PC-9 (cell line): ENCODE measurements at regions not wholly inside any gene's neighbourhood (a gene's known extent, or its start where the extent isn't known, plus 50 kb on each side); places are given as distances from the start of the nearest gene placed in this dataset.

Experiments used
- BruUV-seq: library from RNA; stranded (reverse); fragments of 400-500 nt; replicated peaks from 2 replicates; lab custom pipeline; 2021; lab: Mats Ljungman, UMichigan
- CTCF ChIA-PET: fragments of 300-600 bp; sonication (Branson Sonifier 250); formaldehyde crosslinking; loops from one replicate; lab custom pipeline; 2022; ENCODE audit warnings: antibody characterized with exemption; lab: Charles Lee
- POLR2A ChIA-PET: fragments of 300-600 bp; sonication (Branson Sonifier 250); formaldehyde crosslinking; loops from one replicate; lab custom pipeline; 2022; ENCODE audit warnings: antibody characterized with exemption; ENCODE audit not compliant: unreplicated experiment; lab: Charles Lee
- DNase-seq, 2 experiments: peaks; one replicate each; pipeline versions ENCODE4 v3.0.0 to v3.0.0-alpha.2; 2015 to 2022; ENCODE audit warnings: mixed read lengths in 1 of 2
- H2AFZ ChIP-seq: fragments of 200-600 bp; sonication (generic); 2 replicates; pipeline ENCODE4 v1.8.1; 2017; ENCODE audit warnings: antibody characterized with exemption
- H3F3A ChIP-seq: fragments of 200-600 bp; sonication (generic); 2 replicates; pipeline ENCODE4 v1.8.1; 2017; ENCODE audit warnings: antibody characterized with exemption, mild to moderate bottlenecking, low read depth; ENCODE audit not compliant: insufficient read depth
- H3K27ac ChIP-seq: fragments of 200-600 bp; sonication (generic); 2 replicates; pipeline ENCODE4 v1.6.1; 2016; ENCODE audit warnings: mixed run types
- H3K27me3 ChIP-seq: fragments of 200-600 bp; sonication (generic); 2 replicates; pipeline ENCODE4 v1.6.1; 2016; ENCODE audit warnings: low read depth, mixed run types; ENCODE audit not compliant: insufficient read depth
- H3K36me3 ChIP-seq: fragments of 200-600 bp; sonication (generic); 2 replicates; pipeline ENCODE4 v1.6.1; 2016; ENCODE audit warnings: low read depth, mixed run types
- H3K4me1 ChIP-seq: fragments of 200-600 bp; sonication (generic); replicated peaks from 2 replicates; pipeline ENCODE4 v1.6.1; 2016; ENCODE audit warnings: mixed run types; ENCODE audit not compliant: insufficient read depth
- H3K4me2 ChIP-seq: fragments of 200-600 bp; sonication (generic); 2 replicates; pipeline ENCODE4 v1.6.1; 2017; ENCODE audit warnings: mixed run types
- H3K4me3 ChIP-seq: fragments of 200-600 bp; sonication (generic); 2 replicates; pipeline ENCODE4 v1.6.1; 2016; ENCODE audit warnings: mixed run types
- H3K79me2 ChIP-seq: fragments of 200-600 bp; sonication (generic); 2 replicates; pipeline ENCODE4 v1.6.1; 2017; ENCODE audit warnings: low read depth, mixed run types
- H3K9me2 ChIP-seq: fragments of 200-600 bp; sonication (generic); 2 replicates; pipeline ENCODE4 v1.8.1; 2017; ENCODE audit warnings: mild to moderate bottlenecking; ENCODE audit not compliant: insufficient read depth
- H3K9me3 ChIP-seq: fragments of 200-600 bp; sonication (generic); 2 replicates; pipeline ENCODE4 v1.8.1; 2016; ENCODE audit warnings: low read depth; ENCODE audit not compliant: insufficient read depth
- H4K20me1 ChIP-seq: fragments of 200-600 bp; sonication (generic); 2 replicates; pipeline ENCODE4 v1.8.1; 2017; ENCODE audit not compliant: insufficient read depth
- CTCF ChIP-seq: fragments of 200-600 bp; sonication (generic); conservative IDR thresholded peaks from 2 replicates; pipeline ENCODE4 v1.6.1; 2017; ENCODE audit warnings: mixed run types, antibody characterized with exemption, mild to moderate bottlenecking, moderate library complexity
- EZH2 ChIP-seq: fragments of 200-600 bp; sonication (generic); IDR thresholded peaks from 2 replicates; pipeline ENCODE4 v1.8.0; 2017; ENCODE audit warnings: antibody characterized with exemption, low read depth
- intact Hi-C: fragments of 100-400 bp; cut with micrococcal nuclease; formaldehyde crosslinking; loops from one replicate; pipeline ENCODE4 v1.10.0; 2022; ENCODE audit not compliant: unreplicated experiment

GRCh38 chr21:16145479-16145878, 415.7 kb downstream of the USP25 start:
- TF ChIP-seq CTCF (no peak), EZH2 (no peak)
- DNase-seq: no peak
- H3K27ac ChIP-seq: no peak overlapping the region
- no peaks in the 10 kb centered on the region for H3K79me2 ChIP-seq
- no peaks in the 10 kb centered on the region for H3K36me3 ChIP-seq
- no peaks in the 10 kb centered on the region for H3K9me3 ChIP-seq
- no peaks in the 10 kb centered on the region for H3F3A ChIP-seq
- intact Hi-C loops: no loop called here
- H3K4me1 ChIP-seq: no peaks in the 10 kb centered on the region
- no peaks in the 10 kb centered on the region for H3K27me3 ChIP-seq
- ChIA-PET POLR2A (no interaction called here), CTCF (no interaction called here)
- H3K4me2 ChIP-seq: no peak overlapping the region
- no TSS peak for BruUV-seq
- H3K9me2 ChIP-seq: no peaks in the 10 kb centered on the region
- no peak overlapping the region for H2AFZ ChIP-seq
- no peaks in the 10 kb centered on the region for H4K20me1 ChIP-seq
- no peak overlapping the region for H3K4me3 ChIP-seq

DNA sequence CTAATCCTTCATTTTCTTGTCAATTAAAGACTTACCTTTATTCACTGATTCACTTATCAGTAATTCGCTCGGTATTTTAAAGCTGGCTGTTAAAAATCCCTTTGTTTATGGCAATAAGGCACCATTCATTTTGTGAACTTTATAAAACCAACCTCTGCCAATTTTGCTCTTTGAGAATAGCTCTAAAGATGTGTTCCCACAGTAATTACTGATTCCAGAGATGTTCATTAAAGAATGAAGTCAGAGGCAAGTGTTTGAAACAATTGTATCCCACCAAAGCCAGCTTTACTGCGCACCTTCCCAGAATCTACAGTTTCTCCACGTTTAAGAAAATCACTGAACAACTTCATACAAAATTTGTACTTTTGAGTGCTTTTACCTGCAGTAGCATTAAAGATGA, 424.5 kb downstream of the USP25 start:
- TF ChIP-seq CTCF: no peak
- no peak for TF ChIP-seq EZH2
- Histone ChIP-seq H3K4me3 (no peak overlapping the region), H3K79me2 (no peaks in the 10 kb centered on the region), H3K27ac (no peak overlapping the region), H3K4me1 (no peaks in the 10 kb centered on the region), H2AFZ (no peak overlapping the region), H3K9me2 (no peaks in the 10 kb centered on the region), H3F3A (no peaks in the 10 kb centered on the region), H3K36me3 (no peaks in the 10 kb centered on the region), H4K20me1 (no peaks in the 10 kb centered on the region), H3K27me3 (no peaks in the 10 kb centered on the region), H3K9me3 (no peaks in the 10 kb centered on the region), H3K4me2 (no peak overlapping the region)
- intact Hi-C loops: no loop called here
- DNase-seq: no peak
- no TSS peak for BruUV-seq
- ChIA-PET POLR2A (no interaction called here), CTCF (no interaction called here)

DNA sequence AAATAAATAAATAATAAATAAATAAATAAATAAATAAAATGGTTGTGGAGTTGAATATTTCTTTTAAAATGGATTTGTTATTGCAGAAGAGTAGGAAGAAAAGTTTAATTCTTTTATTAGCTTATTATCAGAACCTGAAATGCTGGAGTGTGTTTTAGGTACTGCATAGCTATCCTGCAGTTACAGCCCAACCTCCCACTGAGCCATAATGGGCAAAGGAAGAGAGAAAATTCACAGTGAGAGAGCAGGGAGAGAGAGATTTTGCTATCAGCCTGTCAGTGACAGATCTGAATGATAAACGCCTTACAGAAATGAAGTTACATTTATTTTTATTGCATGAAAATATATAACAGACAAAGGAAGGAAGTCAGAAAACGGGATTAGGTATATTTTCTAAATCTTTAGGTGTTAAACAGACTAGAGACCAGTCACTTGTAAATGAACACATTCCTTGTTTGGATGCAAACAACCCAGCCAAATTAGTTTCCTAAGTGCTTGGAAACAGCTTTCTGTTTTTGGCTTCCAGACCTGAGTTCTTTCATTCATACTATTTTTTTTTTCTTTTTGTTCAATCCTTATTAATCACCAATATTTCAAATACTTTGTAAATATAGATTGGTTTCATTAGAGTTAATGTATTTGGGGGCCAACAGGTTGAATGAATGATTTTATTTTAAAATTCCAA, 425.3 kb downstream of the USP25 start:
- CTCF ChIA-PET: no interaction called here
- TF ChIP-seq CTCF (no peak), EZH2 (no peak)
- Histone ChIP-seq H3K36me3 (no peaks in the 10 kb centered on the region), H3K4me1 (no peaks in the 10 kb centered on the region), H2AFZ (no peak overlapping the region), H3F3A (no peaks in the 10 kb centered on the region), H3K4me3 (no peak overlapping the region), H3K4me2 (no peak overlapping the region), H3K9me3 (no peaks in the 10 kb centered on the region), H4K20me1 (no peaks in the 10 kb centered on the region), H3K9me2 (no peaks in the 10 kb centered on the region), H3K27me3 (no peaks in the 10 kb centered on the region), H3K27ac (no peak overlapping the region), H3K79me2 (no peaks in the 10 kb centered on the region)
- BruUV-seq: no TSS peak
- intact Hi-C loops: no loop called here
- POLR2A ChIA-PET: no interaction called here
- no peak for DNase-seq
